ENCODE measurements at regions not wholly inside any gene's neighbourhood (a gene's known extent, or its start where the extent isn't known, plus 50 kb on each side); places are given as distances from the start of the nearest gene placed in this dataset.

DNA sequence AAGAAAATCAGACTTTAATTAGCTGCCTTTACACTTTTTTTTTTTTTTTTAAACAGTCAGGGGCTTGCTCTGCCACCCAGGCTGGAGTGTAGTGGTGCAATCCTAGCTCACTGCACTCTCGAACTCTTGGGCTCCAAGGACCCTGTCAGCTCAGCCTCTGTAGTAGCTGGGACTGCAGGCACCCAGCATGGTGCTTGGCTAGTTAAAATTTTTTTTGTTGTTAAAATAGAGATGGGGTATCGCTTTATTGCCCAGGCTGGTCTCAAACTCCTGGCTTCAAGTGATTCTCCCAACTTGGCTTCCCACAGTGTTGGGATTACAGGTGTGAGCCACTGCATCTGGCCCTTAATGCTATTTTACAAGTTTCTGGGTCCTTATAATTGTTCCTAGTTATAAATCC lies 359.1 kb downstream of the SPRY1 start:
- TF ChIP-seq POLR2AphosphoS5 (IDR thresholded peaks at IDR 0.05) (no peak), CTCF (IDR thresholded peaks at IDR 0.05) (no peak), POLR2A (IDR thresholded peaks at IDR 0.05) (no peak)

All from sigmoid colon (tissue), 4 donors.